ENCODE measurements at regions not wholly inside any gene's neighbourhood (a gene's known extent, or its start where the extent isn't known, plus 50 kb on each side); places are given as distances from the start of the nearest gene placed in this dataset.

- no peak for DNase-seq
Observed at GRCh38 chr2:8158711-8159110, 523.1 kb upstream of the ID2 start.

- DNase-seq, result no peak
Observed at GRCh38 chr2:8159211-8159965, 522.5 kb upstream of the ID2 start.

DNA sequence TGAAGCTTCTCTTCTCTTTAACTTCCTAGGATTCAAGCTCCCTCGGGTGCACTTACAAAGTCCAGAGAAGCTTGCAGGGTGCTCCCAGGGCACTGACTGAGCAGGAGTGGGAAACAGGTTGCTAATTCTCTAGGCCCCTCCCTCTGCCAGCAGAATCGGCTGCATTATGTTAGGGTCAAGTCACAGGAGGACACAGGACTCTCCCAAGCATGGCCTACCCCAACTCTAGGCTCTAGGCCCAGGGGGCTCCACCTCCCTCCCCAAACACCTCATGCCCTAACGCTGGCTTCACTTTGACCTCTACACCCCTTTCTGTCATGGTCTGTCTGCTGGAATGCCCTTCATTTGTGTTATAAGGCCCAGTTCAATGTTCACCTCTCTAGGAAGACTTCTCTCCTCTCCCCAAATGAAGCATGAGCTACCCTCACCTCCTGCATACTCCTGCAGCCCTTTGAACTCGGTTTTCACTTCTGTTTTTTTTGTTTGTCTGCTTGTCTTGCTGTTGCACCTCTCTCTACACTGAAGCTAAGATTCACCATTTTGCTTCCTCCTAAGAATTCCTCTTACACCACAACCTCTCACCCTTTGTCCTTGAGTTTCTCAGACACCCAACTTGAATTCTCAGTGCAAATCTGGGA is 521.8 kb upstream of the ID2 start:
- no peak for DNase-seq

- DNase-seq, result no peak
Observed at GRCh38 chr2:8160959-8161358, 520.9 kb upstream of the ID2 start.

GRCh38 chr2:8162552-8162951 is 519.3 kb upstream of the ID2 start:
- DNase-seq, result no peak

DNA sequence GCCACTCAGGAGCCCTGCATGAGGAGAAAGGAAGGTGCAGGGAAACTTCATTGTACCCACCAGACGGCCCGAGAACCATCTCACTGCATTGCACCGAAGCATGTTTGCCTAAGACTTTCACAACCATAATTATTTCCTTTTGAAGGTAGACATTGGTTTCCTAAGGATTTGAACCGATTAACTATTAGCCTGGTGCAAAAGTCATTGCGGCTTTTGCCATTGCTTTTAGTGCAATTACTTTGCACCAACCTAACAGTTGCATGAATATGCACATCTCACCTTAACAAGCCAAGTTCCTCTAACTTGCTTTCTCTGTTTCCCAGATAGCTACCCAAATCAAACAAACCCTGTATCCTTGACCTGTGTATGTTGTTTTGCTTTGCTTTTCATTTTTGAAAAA is 516.3 kb upstream of the ID2 start:
- DNase-seq, result no peak

- peak; percentile 7 for DNase-seq
Observed at GRCh38 chr2:8168022-8168717, 513.7 kb upstream of the ID2 start.

DNA sequence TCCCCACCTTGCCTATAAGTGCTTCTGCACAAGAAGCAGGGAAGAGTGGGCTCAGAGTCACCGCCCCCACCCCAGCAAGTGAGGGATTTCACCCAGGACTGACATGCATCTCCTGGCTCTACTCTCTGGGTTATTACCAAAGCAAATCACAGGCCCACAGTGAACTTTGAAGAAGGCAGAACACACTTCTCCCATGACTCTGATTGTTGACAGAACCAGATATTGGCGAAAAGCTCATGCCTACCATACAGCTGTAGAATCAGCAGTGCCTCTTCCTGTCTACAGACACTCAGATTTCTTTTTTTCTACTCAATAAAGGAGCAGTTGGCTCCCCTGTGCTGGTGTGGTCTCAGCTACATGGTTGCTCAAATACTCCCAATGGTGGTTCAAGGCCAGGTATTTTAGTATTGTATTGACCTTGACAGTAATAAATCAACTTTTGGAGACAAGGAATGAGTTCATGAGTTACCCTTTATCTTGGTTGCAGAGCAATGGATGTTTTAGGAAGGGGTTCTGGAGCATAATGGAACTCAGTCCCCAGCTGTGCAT is 512.9 kb upstream of the ID2 start:
- no peak for DNase-seq

DNA sequence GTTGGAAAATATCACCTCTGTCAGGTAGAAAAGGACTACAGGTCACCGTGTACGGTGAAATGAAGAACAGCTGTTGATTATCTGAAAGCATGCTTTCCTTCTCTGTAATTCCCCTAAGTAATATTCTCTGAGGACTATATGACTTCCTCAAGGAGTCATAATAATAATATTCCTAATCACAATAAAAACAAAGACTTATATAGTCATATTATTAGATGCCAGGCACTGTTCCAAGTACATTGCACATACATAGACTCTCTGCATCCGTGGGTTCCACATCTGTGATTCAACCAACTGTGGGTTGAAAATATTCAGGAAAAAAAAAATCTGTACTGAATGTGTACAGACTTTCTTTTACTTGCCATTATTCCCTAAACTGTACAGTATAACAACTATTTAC is 512.4 kb upstream of the ID2 start:
- no peak for DNase-seq

GRCh38 chr2:8170552-8171327 is 511.1 kb upstream of the ID2 start:
- no peak for DNase-seq

DNA sequence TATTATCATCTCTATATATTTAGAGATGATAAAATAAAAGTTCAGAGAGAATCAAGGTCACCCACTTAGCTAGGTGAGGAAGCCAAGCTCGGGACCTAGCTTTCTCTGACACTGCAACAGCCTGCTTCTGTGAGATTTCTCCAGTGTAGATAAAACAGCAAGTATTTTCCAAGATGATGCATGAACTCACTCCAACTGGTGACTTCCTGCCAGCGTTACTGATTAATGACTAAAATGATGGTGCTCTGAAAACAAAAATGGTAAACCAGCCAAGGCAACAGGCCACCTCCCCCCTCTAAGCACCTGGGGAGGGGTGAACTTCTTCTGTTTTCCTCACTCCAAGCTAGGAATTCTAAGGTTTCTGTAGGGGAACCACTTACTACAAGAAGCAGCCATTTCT is 510.2 kb upstream of the ID2 start:
- no peak for DNase-seq

DNA sequence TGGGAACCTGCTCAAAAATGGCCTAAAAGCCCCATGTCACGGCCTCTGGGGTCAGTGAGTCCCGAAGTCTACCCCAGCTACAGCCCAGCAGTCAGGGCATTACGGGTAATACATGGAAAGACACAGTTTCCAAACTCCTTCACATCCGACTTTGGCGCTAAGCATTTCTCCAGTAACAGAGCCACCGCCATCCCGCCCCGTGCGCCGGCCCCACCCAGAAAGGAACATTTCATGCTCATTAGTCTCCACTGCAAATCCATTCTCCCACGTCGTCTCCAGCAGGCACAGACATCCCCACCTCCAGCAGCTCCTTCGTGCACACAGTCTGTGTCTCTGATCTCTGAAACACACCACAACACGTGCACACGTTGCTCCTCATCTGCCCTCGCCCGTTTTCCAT is 509.2 kb upstream of the ID2 start:
- no peak for DNase-seq

DNA sequence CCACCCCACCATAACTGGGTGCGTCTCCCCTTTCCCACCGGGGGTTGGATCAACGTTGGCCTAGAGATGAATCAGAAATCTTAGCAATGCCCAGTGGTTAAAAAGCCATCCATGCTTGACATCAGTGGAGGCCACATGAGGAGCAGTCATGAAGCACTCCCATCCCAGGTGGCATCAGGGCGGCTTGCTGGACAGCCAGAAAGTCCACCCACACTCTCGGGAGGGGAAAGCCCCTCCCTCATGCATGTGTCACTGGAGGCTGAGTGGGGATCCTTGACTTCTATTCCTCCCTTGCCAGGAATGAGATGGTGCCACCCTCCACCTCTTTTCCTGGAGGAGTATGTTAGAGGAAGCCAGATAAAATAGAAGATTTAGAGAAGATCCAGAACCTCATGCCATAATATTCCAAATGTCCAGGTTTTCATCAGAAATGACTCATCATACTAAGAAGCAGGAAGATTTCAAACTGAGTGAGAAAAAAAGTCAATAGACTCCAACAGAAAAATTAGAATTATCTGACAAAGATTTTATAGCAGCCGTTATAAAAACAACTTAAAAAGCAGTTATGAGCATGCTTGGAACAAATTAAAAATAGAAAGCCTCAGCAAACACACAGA is 507.1 kb upstream of the ID2 start:
- no peak for DNase-seq

- no peak for DNase-seq
Observed at GRCh38 chr2:8176887-8177286, 505.0 kb upstream of the ID2 start.

DNA sequence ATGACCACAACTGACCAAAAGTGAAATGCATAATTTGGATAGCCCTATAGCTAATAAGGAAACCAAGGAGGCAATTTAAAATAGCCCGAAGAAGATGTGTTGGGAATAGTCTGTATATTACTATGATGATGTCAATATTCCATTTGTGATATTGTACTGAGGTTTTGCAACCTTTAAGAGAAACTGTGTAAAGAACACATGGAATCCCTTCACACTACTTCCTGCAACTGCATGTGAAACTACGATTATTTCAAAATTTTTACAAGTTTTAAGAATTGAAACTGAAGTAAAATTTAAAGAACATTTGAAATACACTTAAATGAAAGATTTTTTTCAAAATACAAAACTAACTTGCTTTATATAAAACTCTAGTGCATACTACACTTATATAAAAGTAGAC is 504.3 kb upstream of the ID2 start:
- DNase-seq, result no peak

DNA sequence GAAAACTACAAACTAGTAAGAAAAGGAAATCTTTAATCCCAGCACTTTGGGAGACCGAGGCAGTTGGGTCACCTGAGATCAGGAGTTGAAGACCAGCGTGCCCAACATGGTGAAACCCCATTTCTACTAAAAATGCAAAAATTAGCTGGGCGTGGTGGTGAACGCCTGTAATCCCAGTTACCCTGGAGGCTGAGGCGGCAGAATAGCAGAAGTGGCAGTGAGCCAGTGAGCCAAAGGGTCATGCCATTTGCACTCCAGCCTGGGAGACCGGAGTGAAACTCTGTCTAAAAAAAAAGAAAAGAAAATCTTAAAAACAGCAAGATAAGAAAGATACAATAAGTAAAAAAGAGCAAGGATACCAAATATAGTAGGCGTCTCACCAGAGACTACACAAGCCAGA is 502.9 kb upstream of the ID2 start:
- no peak for DNase-seq

- DNase-seq, result no peak
Observed at GRCh38 chr2:8189316-8189715, 492.5 kb upstream of the ID2 start.

GRCh38 chr2:8190279-8190678 is 491.6 kb upstream of the ID2 start:
- no peak for DNase-seq

- DNase-seq, result no peak
Observed at GRCh38 chr2:8191427-8191826, 490.4 kb upstream of the ID2 start.

- no peak for DNase-seq
Observed at GRCh38 chr2:8193146-8193545, 488.7 kb upstream of the ID2 start.

- no peak for DNase-seq
Observed at GRCh38 chr2:8193686-8194615, 487.9 kb upstream of the ID2 start.

GRCh38 chr2:8195784-8196183 is 486.1 kb upstream of the ID2 start:
- DNase-seq, result no peak
